GM10266 (cell line): ENCODE measurements at regions not wholly inside any gene's neighbourhood (a gene's known extent, or its start where the extent isn't known, plus 50 kb on each side); places are given as distances from the start of the nearest gene placed in this dataset.

Experiments
- DNase-seq: peaks from one replicate; pipeline ENCODE4 v3.0.0; 2012; ENCODE audit errors: extremely low spot score
- CTCF ChIP-seq: IDR thresholded peaks from 2 replicates; pipeline ENCODE4 v1.5.1; 2012; ENCODE audit warnings: mild to moderate bottlenecking, low read depth; ENCODE audit not compliant: control insufficient read depth, insufficient read depth; ENCODE audit errors: missing control alignments

DNA sequence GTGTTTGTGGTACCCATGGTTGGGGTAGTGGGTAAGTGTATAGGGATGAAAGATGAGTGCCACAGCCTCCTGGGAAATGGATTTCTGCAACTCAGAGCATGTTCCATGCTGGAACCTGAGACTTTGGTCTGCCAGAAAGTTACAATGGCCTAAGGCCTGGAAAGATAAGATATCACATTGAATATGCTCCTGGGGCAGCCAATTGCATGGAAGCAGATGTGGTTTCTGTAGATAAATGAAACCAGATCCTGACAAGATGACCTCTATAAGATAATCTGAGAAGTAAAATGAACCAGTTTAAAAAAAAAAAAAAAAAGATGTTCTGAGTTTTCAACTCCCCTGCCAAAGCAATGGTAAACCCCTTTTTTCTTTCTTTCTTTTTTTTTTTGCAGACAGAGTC lies 91.4 kb upstream of the NCK2 start:
- DNase-seq, result no peak
- no peak for TF ChIP-seq CTCF

GRCh38 chr2:105652014-105652796 lies 92.5 kb upstream of the NCK2 start:
- TF ChIP-seq CTCF, result no peak
- no peak for DNase-seq

- DNase-seq, result no peak
- TF ChIP-seq CTCF, result no peak
These were observed 95.2 kb upstream of the NCK2 start for GRCh38 chr2:105649534-105649933.

GRCh38 chr2:105647731-105648130 lies 97.0 kb upstream of the NCK2 start:
- no peak for TF ChIP-seq CTCF

DNA sequence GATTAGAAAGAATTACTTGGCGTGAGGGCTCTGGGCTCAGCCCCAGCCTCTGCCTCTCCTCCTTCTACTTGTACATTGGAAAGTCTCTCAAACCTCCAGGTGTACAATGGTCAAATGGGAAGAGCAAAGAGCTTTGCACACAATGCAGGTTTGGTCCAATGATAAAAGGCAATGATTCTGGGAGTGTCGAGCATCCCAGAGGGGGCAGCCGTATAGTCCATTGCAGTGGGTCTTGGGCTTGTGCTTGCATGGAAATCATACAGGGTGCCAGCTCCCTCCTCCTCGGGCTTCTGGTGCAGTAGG lies 98.0 kb upstream of the NCK2 start:
- DNase-seq, result no peak
- no peak for TF ChIP-seq CTCF

More at GRCh38 chr2:105647731-105648130, 97.0 kb upstream of the NCK2 start:
- DNase-seq, result no peak

GRCh38 chr2:105645938-105646773 lies 98.6 kb upstream of the NCK2 start:
- DNase-seq, result no peak
- no peak for TF ChIP-seq CTCF

- no peak for TF ChIP-seq CTCF
- DNase-seq, result no peak
These were observed 99.4 kb upstream of the NCK2 start for GRCh38 chr2:105645031-105645937.
